ENCODE measurements at regions not wholly inside any gene's neighbourhood (a gene's known extent, or its start where the extent isn't known, plus 50 kb on each side); places are given as distances from the start of the nearest gene placed in this dataset.

GRCh38 chr7:136072447-136072846 lies 95.3 kb upstream of the MTPN start:
- DNase-seq (ENCODE audit: low read depth in 2 of 2, low spot score in 1 of 2) = no peak

- DNase-seq (ENCODE audit: low read depth in 2 of 2, low spot score in 1 of 2) = no peak
Measured at GRCh38 chr7:136070736-136071505, 93.8 kb upstream of the MTPN start.

- DNase-seq (ENCODE audit: low read depth in 2 of 2, low spot score in 1 of 2) = no peak
Measured at GRCh38 chr7:136069840-136070529, 92.8 kb upstream of the MTPN start.

- no peak for DNase-seq (ENCODE audit: low read depth in 2 of 2, low spot score in 1 of 2)
Measured at GRCh38 chr7:136067277-136067676, 90.1 kb upstream of the MTPN start.

- no peak for DNase-seq (ENCODE audit: low read depth in 2 of 2, low spot score in 1 of 2)
Measured at GRCh38 chr7:136066304-136067143, 89.4 kb upstream of the MTPN start.

- DNase-seq (ENCODE audit: low read depth in 2 of 2, low spot score in 1 of 2) = no peak
Measured at GRCh38 chr7:136064627-136065237, 87.6 kb upstream of the MTPN start.

- DNase-seq (ENCODE audit: low read depth in 2 of 2, low spot score in 1 of 2) = no peak
Measured at GRCh38 chr7:136064081-136064480, 86.9 kb upstream of the MTPN start.

GRCh38 chr7:136063326-136063666 lies 86.1 kb upstream of the MTPN start:
- DNase-seq (ENCODE audit: low read depth in 2 of 2, low spot score in 1 of 2) = no peak

GRCh38 chr7:136062625-136063325 lies 85.6 kb upstream of the MTPN start:
- no peak for DNase-seq (ENCODE audit: low read depth in 2 of 2, low spot score in 1 of 2)

- DNase-seq (ENCODE audit: low read depth in 2 of 2, low spot score in 1 of 2) = no peak
Measured at GRCh38 chr7:136061433-136061832, 84.3 kb upstream of the MTPN start.

GRCh38 chr7:136058546-136058945 lies 81.4 kb upstream of the MTPN start:
- no peak for DNase-seq (ENCODE audit: low read depth in 2 of 2, low spot score in 1 of 2)

GRCh38 chr7:136057509-136057908 lies 80.3 kb upstream of the MTPN start:
- DNase-seq (ENCODE audit: low read depth in 2 of 2, low spot score in 1 of 2) = no peak

- no peak for DNase-seq (ENCODE audit: low read depth in 2 of 2, low spot score in 1 of 2)
Measured at GRCh38 chr7:136056651-136057231, 79.6 kb upstream of the MTPN start.

GRCh38 chr7:136055266-136055665 lies 78.1 kb upstream of the MTPN start:
- DNase-seq (ENCODE audit: low read depth in 2 of 2, low spot score in 1 of 2) = no peak

GRCh38 chr7:136053689-136054485 lies 76.7 kb upstream of the MTPN start:
- DNase-seq (ENCODE audit: low read depth in 2 of 2, low spot score in 1 of 2) = no peak

GRCh38 chr7:136051203-136051928 lies 74.2 kb upstream of the MTPN start:
- DNase-seq (ENCODE audit: low read depth in 2 of 2, low spot score in 1 of 2) = no peak

GRCh38 chr7:136050462-136050847 lies 73.3 kb upstream of the MTPN start:
- no peak for DNase-seq (ENCODE audit: low read depth in 2 of 2, low spot score in 1 of 2)

- no peak for DNase-seq (ENCODE audit: low read depth in 2 of 2, low spot score in 1 of 2)
Measured at GRCh38 chr7:136049818-136050461, 72.8 kb upstream of the MTPN start.

- no peak for DNase-seq (ENCODE audit: low read depth in 2 of 2, low spot score in 1 of 2)
Measured at GRCh38 chr7:136049117-136049516, 72.0 kb upstream of the MTPN start.

All from stimulated activated CD8-positive, alpha-beta memory T cell treated with anti-CD3 and anti-CD28 coated beads, Interleukin-4, amount 100 ng/mL, for 1 hour (primary cell).